Stimulated activated CD8-positive, alpha-beta memory T cell treated with anti-CD3 and anti-CD28 coated beads, Interleukin-15, amount 100 ng/mL, for 48 hours (primary cell): ENCODE measurements at regions not wholly inside any gene's neighbourhood (a gene's known extent, or its start where the extent isn't known, plus 50 kb on each side); places are given as distances from the start of the nearest gene placed in this dataset.

Experiments
- DNase-seq, 2 donors: peaks; one replicate each; pipeline ENCODE4 v3.0.0-alpha.2; 2020; ENCODE audit warnings: low read depth in 2 of 2

GRCh38 chr2:120898496-120898895 lies 162.8 kb downstream of the GLI2 start:
- DNase-seq, result no peak

DNA sequence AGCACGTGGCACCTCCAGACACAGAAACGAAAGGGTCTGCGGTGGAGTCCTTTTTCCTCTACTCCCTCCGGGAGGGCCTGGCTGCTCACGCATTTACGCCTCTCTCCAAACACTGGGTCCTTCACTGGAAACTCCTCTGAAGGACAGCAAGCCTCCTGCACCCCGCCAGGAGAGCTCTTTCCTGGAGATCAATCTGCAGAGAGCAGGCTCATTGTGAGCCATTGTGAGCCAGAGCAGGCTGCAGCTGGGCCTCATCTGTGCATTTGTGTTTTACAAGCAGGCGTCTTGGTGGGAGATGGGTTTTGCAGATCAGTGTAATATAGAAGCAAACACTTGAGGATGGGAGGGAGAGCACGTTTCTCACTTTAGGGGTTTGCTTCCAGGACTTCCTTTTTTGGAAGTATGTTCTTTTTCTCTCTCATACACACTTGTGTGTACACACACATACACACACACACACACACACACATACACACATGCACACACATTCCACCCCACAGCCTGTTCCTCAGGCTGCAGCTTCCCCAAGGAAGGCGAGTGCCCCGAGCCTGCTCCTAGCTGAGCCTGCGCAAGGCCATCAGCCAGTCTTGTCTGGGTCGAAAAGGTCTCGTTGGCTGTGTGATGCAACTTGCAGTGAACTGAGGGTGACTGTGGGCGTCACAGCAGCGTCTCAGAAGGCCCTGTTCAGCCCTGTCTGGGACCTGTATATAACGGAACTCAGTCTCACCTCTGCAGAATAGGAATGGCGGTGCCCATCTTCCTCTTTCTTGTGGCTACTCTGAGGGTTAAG lies 163.5 kb downstream of the GLI2 start:
- DNase-seq, result no peak

- DNase-seq, result no peak
These were observed 164.1 kb downstream of the GLI2 start for GRCh38 chr2:120899771-120900170.

DNA sequence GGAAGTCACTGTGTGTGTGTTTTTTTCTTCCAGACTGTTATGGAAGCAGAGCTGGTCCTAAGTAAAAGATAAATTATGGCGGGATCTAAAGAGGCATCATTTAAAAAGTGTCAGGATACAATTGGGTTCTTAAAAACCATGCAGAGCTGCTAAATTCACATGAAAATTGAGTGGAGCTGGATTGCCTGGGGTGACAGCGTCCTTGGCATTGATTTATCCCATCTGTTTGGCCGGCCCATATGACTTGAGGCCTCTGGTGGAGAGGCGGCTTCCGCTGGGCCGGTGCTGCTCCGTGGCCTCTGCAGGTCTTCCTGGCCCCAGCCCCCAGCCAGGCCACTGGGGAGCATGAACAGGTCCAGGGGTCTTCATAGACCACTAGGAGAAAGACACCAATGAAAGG lies 165.5 kb downstream of the GLI2 start:
- DNase-seq, result no peak

GRCh38 chr2:120902592-120902991 lies 166.9 kb downstream of the GLI2 start:
- DNase-seq, result no peak

DNA sequence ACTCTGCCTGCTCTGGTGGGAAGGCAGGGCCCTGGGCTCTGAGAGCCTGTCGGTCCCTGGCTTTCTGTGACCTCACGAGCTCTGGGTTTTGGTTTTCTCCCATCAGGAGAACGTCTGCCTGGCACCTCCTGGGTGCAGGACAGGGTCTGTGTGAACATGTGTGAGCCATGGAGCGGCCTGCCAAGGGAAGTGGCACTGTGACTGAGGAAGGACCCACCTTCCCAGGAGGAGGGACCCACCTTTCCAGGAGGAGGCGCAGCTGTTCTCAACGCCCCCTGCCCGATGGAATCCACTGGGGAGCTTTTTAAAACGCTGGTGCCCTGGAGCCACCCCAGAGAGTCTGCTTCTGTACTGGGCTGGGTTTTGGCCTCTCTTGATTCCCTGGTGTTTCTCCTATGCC lies 168.7 kb downstream of the GLI2 start:
- no peak for DNase-seq

GRCh38 chr2:120904830-120905234 lies 169.2 kb downstream of the GLI2 start:
- DNase-seq, result no peak

- DNase-seq, result no peak
These were observed 169.6 kb downstream of the GLI2 start for GRCh38 chr2:120905298-120905697.

DNA sequence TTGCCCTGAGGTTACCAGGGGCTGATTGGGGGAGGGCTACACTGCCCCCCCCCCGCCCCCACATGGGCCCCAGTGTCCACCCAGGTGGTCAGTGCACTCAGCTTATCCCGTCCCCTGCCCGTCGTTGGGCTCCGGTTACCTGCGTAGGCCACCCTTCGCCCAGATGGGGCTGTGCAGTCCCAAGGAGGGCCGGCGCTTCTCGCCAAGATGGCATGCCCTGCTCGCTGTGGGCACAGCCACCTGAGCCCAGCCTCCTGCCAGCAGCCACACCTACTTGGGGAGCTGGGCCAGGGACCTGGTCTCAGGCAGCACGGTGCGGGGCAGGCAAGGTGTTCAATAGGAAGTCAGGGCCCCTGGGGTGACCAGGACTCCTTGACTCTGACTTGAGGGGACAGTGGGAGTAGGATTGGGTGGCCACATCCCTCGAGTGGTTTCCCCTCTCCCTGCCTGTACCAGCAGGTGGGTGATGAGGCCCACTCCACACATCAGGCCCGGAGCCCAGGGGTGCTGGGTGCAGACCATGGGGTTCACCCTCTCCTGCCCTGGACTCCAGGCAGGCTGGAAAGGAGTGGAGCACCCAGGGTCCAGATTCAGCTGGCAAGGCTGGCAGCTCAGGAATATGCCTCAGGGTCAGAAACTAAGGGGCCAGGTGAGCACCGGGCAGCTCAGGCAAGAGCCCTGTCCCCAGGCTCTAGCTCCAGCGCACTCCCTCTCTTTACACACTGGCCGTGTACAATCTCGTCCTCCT lies 170.3 kb downstream of the GLI2 start:
- no peak for DNase-seq

DNA sequence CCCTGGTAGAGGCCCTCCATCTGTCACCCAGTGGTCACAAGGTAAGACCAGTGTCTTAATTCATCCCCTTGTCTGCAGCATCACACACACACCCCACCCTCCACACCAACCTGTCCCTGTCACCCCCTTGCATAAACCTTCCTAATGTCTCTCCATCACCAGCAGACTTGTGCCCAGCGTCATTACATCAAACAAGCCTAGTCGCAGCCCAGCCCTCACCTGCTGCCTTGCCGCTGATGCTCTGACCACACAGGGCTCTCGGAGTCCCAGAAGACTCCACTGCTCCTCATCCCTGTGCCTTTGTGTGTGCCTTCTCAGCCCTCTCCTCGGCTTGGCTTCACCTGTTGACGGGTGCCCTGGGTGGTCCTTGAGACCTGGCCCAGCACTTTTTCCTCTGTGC lies 171.2 kb downstream of the GLI2 start:
- no peak for DNase-seq

- DNase-seq, result no peak
These were observed 172.2 kb downstream of the GLI2 start for GRCh38 chr2:120907822-120908221.

GRCh38 chr2:120908314-120908975 lies 172.8 kb downstream of the GLI2 start:
- no peak for DNase-seq

DNA sequence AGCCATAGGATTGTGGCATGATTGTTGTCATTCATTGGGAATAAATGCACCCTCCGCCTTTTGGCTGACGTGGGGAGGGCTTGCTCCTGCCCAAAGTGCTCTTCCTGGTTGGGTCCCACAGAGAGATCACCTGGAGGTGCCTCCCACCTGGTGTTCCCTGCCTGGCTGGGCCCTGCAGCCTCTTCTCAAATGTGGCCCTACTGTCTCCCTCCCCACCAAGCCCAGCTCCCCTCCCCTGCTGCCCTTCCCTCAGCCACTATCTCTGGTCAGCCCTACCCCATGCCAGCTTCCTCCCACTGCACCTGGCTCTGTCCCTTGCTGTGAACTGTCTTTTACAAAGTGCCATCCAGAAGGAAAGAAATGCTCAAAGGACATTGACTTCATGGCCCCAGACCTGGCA lies 173.4 kb downstream of the GLI2 start:
- no peak for DNase-seq

- DNase-seq, result no peak
These were observed 174.5 kb downstream of the GLI2 start for GRCh38 chr2:120910164-120910563.

- DNase-seq, result no peak
These were observed 175.6 kb downstream of the GLI2 start for GRCh38 chr2:120910956-120911951.

- no peak for DNase-seq
These were observed 176.7 kb downstream of the GLI2 start for GRCh38 chr2:120912101-120912985.

DNA sequence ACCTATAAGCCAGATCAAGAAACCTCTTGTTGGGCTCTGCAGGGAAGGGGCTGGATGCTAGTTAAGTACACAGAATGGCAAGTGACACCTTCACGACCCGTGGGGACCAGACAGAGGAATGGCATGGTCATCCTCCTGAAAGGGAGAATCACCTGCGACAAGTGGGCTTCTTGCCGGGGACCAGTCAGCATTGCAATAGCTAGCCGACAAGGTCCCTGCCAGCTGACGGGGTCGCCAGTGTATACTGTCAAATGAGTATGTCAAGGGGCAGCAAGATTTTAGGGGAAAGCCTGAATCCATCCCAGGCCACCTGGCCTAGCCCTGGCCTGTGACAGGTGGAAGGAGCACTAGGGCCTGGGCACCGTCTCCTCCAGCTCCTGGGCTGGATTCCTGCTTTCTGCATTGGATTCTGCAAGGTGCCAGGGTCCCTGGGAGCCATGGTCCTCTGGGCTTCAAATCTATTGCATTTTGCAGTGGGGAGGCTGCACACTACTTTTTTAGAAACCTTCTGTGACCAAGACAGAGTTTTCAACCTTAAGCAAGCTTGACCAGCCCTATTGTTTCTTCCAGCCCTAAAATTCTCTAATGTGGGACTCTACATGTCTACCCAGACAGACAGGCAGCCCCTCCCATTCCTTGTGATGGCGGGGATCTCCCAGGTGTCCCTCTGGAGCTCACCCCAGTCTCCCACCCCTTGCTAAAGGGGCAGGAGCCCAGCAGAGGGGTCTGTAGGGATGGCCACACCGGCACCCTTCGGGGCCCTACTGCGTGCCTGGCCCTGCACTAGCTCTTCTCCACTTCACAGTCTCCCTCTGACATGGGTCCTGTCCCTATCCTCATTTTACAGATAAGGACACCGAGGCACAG lies 178.5 kb downstream of the GLI2 start:
- no peak for DNase-seq

DNA sequence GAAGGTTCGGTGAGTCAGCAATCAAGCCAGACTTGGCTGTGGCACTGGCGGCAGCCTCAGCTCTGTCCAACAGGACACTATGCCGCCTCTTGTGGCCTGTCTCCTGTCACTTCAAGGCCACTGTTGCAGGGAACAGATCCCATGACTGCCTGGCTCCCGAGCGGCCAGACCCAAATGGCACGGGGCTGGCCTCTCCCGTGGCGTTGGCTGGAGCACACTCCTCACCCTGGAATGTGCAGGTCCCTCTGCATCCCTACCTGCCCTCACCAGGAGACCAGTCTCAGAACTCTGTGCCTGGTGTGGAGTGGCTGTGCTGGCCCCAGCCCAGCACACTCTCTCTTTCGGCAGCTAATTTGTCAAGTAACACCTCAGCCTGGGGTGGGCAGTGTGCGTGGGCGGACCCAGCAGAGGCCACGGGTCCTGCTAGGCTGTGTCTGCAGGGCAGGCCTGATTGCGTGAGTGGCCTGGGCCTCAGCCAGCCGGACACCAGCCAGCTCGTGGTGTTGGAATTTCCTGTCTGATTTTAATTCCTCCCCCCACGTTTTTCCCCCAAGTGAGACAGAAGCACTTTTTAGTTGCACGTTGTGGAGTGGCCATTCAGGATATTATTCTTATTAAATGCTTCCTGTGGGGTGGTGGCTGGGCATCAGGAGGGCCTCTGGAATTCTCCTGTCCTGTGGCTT lies 179.3 kb downstream of the GLI2 start:
- DNase-seq, result no peak

GRCh38 chr2:120915670-120916069 lies 180.0 kb downstream of the GLI2 start:
- DNase-seq, result no peak
